Spleen (tissue), 7 donors: ENCODE measurements at regions not wholly inside any gene's neighbourhood (a gene's known extent, or its start where the extent isn't known, plus 50 kb on each side); places are given as distances from the start of the nearest gene placed in this dataset.

Experiments used
- CTCF ChIP-seq, 11 experiments: fragments of 200-600 bp in 7 of 11; fragments of 450-650 bp in 4 of 11; sonication (generic) in 4 of 11; IDR thresholded peaks in 8 of 11; conservative IDR thresholded peaks in 3 of 11; 1 replicate in 7 of 11; 2 replicates in 4 of 11; pipeline versions ENCODE4 v1.4.0 to v1.8.0; 2016 to 2021; ENCODE audit warnings: antibody characterized with exemption in 11 of 11, inconsistent platforms in 4 of 11, mild to moderate bottlenecking in 1 of 11
- POLR2A ChIP-seq, 3 donors: fragments of 450-650 bp; IDR thresholded peaks; one replicate each; pipeline ENCODE4 v1.5.1; 2017; ENCODE audit warnings: antibody characterized with exemption in 3 of 3, mild to moderate bottlenecking in 1 of 3
- POLR2AphosphoS5 ChIP-seq, 3 donors: sonication (generic); formaldehyde crosslinking; IDR thresholded peaks; one replicate each; pipeline ENCODE4 v1.5.1; 2017; ENCODE audit warnings: antibody characterized with exemption in 3 of 3
- donor health status: DM: no; HTN: no; CAD: no; lungs with moderate emphysema.
- donor health status: DM: no; HTN: no; CAD: no.
- donor health status: DM: no; HTN: no; CAD: no.

- TF ChIP-seq CTCF (IDR thresholded peaks at IDR 0.05 in 8 of 11, conservative IDR thresholded peaks at IDR 0.05 in 3 of 11) (no peak), POLR2AphosphoS5 (IDR thresholded peaks at IDR 0.05) (no peak), POLR2A (IDR thresholded peaks at IDR 0.05) (no peak)
Measured at GRCh38 chr11:11171854-11172253, 181.2 kb downstream of the CSNK2A3 start.
